ENCODE measurements at regions not wholly inside any gene's neighbourhood (a gene's known extent, or its start where the extent isn't known, plus 50 kb on each side); places are given as distances from the start of the nearest gene placed in this dataset.

- no peak overlapping the region for H3K4me2 ChIP-seq (ENCODE audit: insufficient read depth, low read length)
- H3K27ac ChIP-seq (ENCODE audit: extremely low read depth, low read depth, low read length): no peak overlapping the region
- H3K36me3 ChIP-seq (ENCODE audit: control insufficient read depth, insufficient read depth, low read length): no peaks in the 10 kb centered on the region
- no peaks in the 10 kb centered on the region for H3K9me1 ChIP-seq (ENCODE audit: control insufficient read depth, insufficient read depth, low read length)
- no peak overlapping the region for H3K9ac ChIP-seq (ENCODE audit: insufficient read depth in 1 of 2, low read depth in 2 of 2, low read length in 2 of 2)
- BruUV-seq (replicated peaks): no TSS peak
- no peaks in the 10 kb centered on the region for H3K79me2 ChIP-seq (ENCODE audit: control insufficient read depth, insufficient read depth, low read length)
- DNase-seq (ENCODE audit: extremely low read depth in 1 of 4, low spot score in 3 of 4) (no peak), FAIRE-seq (no peak), ATAC-seq (no peak)
- no peak overlapping the region for H3K4me3 ChIP-seq
- H4K20me1 ChIP-seq (replicated peaks; ENCODE audit: control insufficient read depth, insufficient read depth, low read length): no peaks in the 10 kb centered on the region; the same call in 1 of the 2 replicates
- no peak overlapping the region for H2AFZ ChIP-seq (ENCODE audit: low read depth, low read length)
- no peaks in the 10 kb centered on the region for H3K4me1 ChIP-seq (replicated peaks in 1 of 2; ENCODE audit: control insufficient read depth in 2 of 2, insufficient read depth in 2 of 2, low read length in 2 of 2)
- POLR2A ChIA-PET: interaction anchor here (0.7 kb wide), 2 partner anchors 18 to 687 kb away, joined by 4 to 5 read pairs; no protein-coding TSS in a partner anchor
- CTCF ChIA-PET (ENCODE audit: low intra/inter-chr PET ratio): no interaction called here
- 1% methylated on average over 8 of the region's 9 CpGs for WGBS (ENCODE audit: insufficient coverage, low coverage, missing lambda C conversion rate)
- intact Hi-C loops (cut with micrococcal nuclease) (no loop called here), in situ Hi-C loops (cut with MboI) (no loop called here)
- peaks cover 2 to 9% of the 10 kb centered on the region in 2 experiments; a peak in 4 of 5 replicates for H3K27me3 ChIP-seq (ENCODE audit: control insufficient read depth in 2 of 2, insufficient read depth in 2 of 2, low read length in 2 of 2)
- no peaks in the 10 kb centered on the region for H3K9me3 ChIP-seq (replicated peaks; ENCODE audit: control insufficient read depth, insufficient read depth, low read depth, low read length)
- TF ChIP-seq POLR2A (conservative IDR thresholded peaks at IDR 0.05) (no peak), ZNF398 (CRISPR knock-in tag; IDR thresholded peaks at IDR 0.05) (no peak), MIER1 (IDR thresholded peaks at IDR 0.05; ENCODE audit: low read depth) (no peak), MLLT1 (IDR thresholded peaks at IDR 0.05) (no peak), ZNF324 (CRISPR knock-in tag; IDR thresholded peaks at IDR 0.05) (no peak), ZNF280A (IDR thresholded peaks at IDR 0.05; ENCODE audit: low read depth, partially characterized antibody) (no peak), RNF2 (IDR thresholded peaks at IDR 0.05) (no peak), ESRRB (CRISPR knock-in tag; IDR thresholded peaks at IDR 0.05; ENCODE audit: borderline replicate concordance) (no peak), SP1 (CRISPR knock-in tag; IDR thresholded peaks at IDR 0.05) (no peak), FOXJ3 (CRISPR knock-in tag; IDR thresholded peaks at IDR 0.05) (no peak), ESRRA (IDR thresholded peaks at IDR 0.05; ENCODE audit: borderline replicate concordance, low read depth) (no peak), TEAD2 (tag; IDR thresholded peaks at IDR 0.05) (no peak), HNRNPL (IDR thresholded peaks at IDR 0.05; ENCODE audit: low read depth, low read length) (no peak), XRCC5 (IDR thresholded peaks at IDR 0.05; ENCODE audit: low read depth, low read length) (no peak), ZNF12 (CRISPR knock-in tag; IDR thresholded peaks at IDR 0.05) (no peak), ZNF146 (CRISPR knock-in tag; IDR thresholded peaks at IDR 0.05; ENCODE audit: unreplicated experiment) (no peak), TOE1 (IDR thresholded peaks at IDR 0.05; ENCODE audit: borderline replicate concordance) (no peak), TOE1 (CRISPR knock-in tag; IDR thresholded peaks at IDR 0.05; ENCODE audit: borderline replicate concordance, low read depth) (no peak), SRSF1 (IDR thresholded peaks at IDR 0.05; ENCODE audit: low read depth, low read length) (no peak)
Measured at GRCh38 chrX:20418379-20419150, 151.9 kb upstream of the RPS6KA3 start.

Measured in K562 (cell line).